Hematopoietic multipotent progenitor cell treated with erythropoietin and hydrocortisone succinate and interleukin-3 and kit ligand, for 4 days (in vitro differentiated cells): ENCODE measurements at regions not wholly inside any gene's neighbourhood (a gene's known extent, or its start where the extent isn't known, plus 50 kb on each side); places are given as distances from the start of the nearest gene placed in this dataset.
"Not testable (repeated sequence)": the region's sequence is repeated elsewhere in the genome, so short reads cannot be mapped to it uniquely, and the experiment has no call there.

Experiments
- DNase-seq: peaks from one replicate; pipeline ENCODE4 v3.0.0-alpha.2; 2015

DNA sequence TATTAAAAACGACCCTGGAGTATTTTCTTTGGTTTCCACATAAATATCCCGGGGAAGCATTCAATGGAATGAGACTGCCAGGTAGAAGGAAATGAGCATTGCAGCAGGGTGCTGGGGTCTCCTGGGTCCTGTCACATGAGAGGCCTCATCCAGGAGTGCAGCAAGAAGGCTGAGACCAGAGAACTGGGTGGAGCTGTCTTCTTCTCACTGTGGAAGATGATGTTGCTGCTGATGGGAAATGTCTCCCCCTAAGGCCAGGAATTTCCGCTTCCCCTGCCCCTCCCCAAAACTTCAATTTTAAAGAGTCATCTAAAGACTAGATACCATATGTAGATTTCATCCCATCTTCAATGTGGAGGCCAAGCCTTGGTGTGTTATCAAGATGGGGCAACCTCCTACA, 95.2 kb upstream of the SIX2 start:
- no peak for DNase-seq

DNA sequence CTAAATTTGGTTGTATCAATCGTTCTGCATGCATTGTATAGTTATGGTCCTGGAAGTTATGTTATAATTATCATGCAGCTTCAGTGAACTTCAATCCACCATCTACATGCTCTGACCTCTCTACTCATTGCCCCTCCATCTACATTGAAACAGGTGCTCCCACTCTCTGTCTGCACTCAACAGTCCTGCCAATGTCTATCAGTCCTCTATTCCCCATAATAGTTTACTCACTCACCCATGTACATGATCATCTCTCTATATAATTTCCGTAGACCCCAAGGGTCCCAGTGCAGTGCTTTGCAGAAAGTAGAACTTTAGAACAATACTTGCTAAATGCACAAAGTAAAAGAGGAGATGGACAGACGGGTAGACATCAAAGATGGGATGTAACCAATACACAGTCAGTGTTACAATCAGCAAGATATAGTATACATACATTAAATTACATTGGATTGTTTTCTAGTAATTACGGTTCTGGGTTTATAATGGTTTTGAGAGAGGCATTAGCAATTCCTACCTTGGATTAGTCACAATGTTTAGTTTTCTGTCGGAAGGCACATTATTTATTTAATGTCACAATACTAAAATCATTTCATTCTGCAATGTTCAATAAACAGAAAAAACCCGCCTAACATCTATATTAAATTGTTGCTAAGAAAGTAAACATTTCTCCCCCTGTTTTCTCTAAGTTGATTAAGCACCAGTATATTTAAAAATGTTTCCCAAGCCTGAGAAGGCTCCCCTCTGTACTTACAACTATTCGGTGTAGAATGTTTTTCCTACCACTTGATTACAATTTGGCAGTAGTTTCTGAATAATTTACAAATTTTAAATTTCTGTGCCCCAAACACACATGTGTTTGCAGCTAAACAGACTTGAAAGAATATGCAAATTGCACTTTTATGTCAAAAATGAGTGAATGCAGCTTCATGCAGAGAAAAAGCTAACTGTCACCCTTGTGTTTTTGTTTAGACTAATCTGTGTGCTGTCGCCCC, 94.4 kb upstream of the SIX2 start:
- no peak for DNase-seq

DNA sequence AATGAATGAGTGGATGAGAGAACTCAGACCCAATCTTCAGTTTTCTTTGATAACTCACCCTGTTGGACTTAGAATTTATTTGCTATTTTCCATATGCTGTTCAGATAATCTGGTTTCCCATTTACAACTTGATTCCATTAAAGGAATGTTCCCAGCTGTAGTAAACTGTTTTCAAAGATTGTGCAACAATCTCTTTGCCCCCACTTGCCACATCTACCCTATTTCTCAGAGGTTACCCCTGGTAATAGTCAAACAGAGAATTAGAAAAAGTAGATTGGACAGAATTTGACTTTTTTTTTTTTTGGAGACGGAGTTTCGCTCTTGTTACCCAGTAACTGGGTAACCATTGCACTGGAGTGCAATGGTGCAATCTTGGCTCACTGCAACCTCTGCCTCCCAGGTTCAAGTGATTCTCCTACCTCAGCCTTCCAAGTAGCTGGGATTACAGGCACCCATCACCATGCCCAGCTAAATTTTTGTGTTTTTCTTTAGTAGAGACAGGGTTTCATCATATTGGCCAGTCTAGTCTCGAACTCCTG, 93.4 kb upstream of the SIX2 start:
- DNase-seq: no peak

DNA sequence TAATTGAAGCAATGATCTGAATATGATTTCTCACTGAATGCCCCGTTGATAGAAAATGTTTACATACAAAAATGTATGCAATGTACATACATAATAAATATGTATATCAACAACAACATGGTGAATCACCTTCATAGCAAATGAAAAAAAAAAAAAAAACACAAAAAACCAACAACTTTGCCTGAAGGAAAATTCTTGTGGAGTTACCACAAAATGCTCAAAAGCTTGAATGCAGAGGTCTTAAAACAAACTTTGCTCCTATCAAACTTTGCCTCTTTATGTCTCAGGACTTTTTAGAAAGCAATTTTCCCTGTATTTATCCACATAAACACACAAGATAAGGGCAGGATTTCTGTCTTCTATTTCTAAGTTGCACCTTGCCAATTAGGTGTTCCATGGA, 92.9 kb upstream of the SIX2 start:
- no peak for DNase-seq

DNA sequence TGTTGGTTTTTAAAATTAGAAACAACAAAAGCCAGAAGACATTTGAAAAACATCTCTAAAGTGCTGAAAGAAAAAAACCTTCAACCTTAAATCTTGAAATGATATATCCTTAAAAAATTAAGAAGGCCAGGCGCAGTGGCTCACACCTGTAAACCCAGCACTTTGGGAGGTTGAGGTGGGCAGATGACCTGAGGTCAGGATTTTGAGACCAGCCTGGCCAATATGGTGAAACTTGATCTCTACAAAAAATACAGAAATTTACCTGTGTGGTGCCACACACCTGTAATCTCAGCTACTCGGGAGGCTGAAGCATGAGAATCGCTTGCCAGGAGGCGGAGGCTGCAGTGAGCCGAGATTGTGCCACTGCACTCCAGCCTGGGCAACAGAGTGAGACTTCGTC, 87.7 kb upstream of the SIX2 start:
- no peak for DNase-seq

DNA sequence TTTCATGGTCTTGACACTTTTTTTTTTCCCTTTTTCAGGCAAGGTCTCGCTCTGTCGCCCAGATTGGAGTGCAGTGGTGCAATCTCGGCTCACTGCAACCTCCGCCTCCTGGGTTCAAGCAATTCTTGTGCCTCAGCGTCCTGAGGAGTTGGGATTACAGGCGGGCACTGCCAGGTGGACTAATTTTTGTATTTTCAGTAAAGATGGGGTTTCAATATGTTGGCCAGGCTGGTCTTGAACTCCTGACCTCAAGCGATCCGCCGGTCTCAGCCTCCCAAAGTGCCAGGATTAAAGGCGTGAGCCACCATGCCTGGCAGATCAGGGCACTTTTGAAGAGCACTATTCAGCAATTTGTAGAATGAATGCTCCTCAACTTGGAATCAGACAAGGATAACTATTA, 86.8 kb upstream of the SIX2 start:
- not testable (repeated sequence) for DNase-seq

DNA sequence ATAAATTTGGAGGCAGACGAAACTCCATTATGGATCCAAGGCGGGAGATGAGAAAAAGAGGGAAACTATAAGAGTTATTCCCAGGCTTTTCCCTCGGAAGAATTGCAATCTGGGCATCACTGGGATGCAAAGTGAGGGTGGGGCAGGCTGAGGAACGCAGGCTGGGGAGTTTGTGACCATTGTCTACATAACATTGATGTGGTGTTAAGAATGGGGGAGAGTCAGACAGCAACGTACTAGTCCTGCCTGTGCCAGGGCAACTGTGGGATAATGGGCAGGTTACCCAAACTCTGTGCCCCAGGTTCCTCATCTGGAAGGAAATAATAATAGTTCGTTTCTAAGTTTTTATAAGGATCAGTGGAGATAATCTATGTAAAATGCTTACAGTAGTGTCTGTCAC, 84.4 kb upstream of the SIX2 start:
- DNase-seq: no peak

DNA sequence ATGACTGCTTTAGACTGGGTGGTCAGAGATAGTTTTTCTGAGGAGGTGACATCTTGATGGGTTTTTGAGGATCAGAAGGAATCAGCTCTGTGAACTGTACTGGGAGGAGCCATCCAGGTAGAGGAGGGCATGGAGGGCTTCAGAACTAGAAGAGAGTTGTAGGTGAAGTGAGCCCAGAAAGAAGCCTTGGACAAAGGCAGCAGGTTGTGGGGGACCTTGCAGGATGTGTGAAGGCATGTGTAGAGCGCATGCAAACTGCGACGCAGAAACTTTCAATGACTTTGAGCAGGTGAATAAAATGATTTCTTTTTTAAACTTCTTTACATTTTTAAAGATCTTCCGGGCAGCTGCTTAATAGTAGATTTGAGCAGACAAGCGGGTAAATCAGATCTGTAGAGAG, 83.9 kb upstream of the SIX2 start:
- no peak for DNase-seq

DNA sequence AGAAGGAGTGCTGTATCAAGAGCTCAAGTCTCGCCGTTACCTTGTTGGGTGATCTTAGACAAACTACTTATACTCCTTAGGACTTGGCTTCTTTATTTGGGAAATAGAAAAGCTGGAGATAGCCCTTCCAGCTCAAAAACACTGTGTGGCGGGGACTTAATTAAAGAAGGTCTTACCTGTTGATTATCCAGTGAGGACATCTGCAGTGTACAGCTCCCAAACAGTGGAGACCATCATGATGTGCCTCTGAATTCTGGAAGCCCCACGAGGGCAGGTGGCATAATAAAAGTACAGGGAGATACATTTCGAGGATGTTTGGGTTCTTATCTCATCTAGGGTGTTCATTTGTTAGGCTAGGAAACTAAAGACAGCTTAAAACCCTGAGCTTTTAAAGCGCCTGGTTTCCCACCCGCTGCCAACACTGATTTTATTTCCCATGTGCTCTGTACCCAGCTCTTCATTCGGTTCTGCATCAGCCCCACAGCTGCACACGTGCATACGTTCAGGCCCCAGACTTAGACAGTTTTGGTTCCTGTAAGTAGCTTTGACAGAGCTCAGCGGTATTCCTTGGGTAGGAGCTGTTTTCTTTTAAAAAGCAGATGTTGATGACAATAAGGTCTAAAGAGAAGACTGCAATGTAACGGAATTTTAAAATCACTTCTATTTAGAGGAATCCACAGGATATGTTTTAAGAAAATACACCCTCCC, 80.5 kb upstream of the SIX2 start:
- no peak for DNase-seq

DNA sequence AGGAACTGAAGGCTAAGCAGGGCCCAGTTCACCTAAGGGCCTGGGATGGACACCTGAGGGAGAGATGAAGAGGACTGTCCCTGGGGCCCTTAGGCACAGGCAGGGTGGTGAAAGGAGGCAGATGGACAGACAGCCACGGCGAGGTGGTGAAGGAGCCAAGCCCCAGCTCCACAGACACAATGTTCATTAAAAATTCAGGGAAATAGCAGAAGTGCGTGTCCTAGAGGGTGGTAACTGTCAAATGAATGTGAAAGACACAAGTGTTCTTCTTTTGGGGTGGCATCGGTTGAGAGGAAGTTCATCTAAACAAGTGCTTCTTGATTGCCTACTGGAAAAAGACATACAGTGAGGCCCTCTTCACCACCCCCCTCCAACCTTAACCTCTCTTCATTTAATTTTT, 76.2 kb upstream of the SIX2 start:
- peak; percentile 15 for DNase-seq

DNA sequence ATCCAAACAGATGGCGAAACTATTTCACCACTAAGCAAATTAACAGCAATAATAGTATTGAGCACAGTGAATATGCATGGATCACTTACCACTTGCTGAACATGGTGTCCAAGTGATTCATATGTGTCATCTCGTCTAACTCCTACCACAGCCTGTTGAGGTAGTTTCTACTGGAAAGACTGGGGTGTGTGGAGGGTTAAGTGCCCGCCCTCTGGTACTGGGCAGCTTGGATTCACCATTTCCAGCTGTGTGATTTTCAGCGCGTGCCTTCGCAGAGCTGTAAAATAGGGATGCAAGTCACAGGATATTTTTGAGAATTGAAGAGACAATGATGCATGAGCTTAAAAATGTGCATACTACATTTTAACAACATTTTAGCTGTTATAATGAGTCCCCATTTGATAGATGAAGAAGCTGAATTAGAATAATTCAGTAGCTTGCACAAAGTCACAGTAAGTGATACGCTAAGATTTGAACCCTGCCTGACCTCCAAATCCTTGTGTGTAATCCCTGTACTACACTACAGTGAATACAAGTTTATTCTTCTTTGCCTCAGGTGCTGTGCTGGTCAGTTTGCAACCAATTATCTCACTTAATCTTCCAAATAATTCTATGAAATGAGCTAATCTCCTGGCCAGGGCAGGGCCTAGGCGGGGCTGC, 75.2 kb upstream of the SIX2 start:
- no peak for DNase-seq

DNA sequence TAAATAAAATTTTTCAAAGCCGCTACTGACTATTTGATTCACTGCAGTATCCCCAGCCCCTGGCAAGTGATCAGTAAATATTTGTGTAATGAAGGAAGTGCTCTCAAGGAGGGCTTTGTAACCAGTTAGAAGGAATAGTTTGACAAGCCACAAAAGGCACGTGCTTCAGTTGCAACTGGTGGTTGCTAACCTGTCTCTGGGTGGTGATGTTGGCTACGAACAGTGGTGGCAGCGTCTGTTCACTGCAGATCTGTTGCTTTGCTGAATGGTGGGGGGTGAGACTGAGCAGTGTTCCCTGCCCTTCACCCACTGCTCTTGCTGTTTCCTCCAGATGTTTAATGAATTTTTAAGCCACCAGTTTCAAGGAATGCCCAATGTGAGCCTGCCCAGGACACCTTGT, 73.9 kb upstream of the SIX2 start:
- peak; percentile 21 for DNase-seq

DNA sequence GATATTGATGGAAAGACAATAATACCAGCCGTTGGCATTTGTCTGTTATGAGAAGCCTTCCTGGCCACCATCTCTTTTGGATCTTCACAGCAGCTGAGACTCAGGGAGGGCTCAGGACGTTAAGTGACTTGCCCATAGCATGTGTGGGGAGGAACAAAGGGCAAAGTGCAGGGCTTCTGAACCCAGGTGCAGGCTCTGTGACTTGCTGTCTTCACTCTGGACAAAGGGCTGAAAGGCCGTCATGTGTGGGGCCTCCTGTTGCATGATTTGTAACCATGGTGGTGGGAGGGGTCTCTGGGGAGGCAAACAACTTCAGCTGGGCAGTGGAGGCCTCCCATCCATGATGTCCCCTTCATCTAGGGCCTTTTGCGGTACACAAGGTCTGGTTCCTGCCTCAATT, 65.5 kb upstream of the SIX2 start:
- DNase-seq: no peak

DNA sequence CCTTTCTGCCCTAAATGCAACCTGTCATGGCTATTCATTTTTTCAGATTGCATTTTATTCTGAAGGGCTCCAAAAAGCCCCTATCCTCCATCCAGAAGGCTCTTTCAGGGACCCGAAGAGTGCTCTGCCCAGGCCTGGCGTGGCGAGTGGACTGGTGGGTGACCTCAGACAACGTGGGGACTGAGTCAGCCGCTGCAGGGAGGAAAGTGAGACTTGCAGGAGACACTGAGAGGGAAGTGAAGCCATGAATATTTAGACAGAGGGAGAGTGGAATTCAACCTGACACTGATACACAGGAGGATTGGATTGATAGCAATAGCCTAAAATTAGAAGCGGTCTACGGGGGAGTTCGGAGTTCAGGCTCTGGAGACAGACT, 63.6 kb upstream of the SIX2 start:
- no peak for DNase-seq

DNA sequence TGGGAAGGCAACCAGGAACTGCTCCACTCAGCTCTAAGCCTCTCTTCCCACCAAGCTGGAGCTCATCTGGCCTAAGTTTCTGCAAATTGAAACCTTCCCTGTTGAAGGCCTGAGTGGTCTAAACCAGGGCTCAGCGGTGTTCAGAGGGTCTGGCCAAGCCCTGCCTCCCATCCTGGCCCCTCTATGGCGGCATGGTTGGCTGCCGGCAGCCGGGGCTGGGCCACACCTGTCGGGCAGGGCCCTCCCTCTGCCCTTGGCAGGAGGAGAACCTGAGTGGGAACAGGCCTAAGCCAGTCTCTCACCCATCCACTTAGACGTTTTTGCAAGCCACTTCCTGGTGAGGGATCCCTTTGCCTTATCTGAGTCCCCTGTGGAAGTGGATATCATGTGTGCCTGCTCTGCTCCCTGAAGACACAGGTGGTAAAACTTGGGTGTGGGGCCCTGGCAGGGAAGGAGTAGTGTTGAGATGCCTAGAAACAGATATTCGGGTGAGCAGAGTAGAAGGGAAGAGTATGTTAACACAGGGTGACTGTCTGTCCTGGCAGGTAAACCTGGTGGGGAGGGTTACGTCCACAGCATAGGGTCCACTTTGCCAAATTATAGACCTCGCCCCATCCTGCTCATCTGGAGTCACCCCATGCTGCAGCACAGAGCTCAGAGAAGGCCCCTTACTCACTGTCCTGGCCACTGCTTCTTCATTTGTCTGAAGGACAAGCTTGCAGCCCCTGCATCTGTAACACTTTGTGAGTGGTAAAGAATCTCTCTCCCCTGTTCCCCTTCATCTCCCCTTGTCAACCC, 63.0 kb upstream of the SIX2 start:
- DNase-seq: no peak

DNA sequence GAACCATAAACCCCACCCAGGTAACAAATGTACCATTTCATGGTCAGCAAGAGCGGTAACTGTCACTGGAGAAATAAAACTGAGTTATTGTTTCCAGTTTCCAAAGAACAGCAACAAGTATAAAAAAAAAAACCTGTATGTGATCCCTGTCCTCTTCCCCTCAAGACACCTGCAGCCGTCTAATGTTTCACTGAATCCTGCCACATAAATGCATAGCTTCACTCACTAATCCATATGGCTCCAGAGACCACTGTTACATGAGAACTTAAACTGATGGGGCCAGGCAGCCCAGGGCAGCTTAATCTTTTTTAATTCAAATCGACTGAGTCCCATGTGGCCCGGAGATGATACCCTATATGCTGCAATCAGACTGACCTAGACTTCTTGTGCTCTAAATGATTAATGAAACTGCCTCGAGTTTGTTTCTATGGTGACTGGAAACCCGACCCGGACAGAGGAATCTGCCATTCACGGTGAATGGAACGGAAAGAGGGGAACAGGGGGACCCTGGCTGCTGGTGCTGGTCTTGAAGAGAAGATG, 60.9 kb upstream of the SIX2 start:
- DNase-seq: no peak

DNA sequence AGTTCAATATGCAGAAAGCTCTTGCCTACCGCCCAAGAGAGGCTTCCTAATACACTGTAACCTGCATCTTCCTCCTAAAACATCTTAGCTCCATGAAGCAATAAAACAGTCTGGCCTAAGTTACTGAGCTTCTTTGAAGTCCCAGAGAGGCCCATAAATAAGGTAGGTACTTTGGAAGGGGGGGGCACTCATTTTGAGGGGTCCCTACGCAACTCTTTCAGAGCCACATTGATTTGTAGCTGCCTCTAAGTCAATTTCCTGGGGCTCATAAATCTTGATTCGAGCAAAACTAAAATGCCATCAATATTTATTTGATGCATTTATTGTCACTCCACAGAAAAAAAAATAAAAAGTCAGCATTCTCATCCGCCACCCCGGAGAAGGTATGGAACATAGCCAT, 60.4 kb upstream of the SIX2 start:
- DNase-seq: no peak

DNA sequence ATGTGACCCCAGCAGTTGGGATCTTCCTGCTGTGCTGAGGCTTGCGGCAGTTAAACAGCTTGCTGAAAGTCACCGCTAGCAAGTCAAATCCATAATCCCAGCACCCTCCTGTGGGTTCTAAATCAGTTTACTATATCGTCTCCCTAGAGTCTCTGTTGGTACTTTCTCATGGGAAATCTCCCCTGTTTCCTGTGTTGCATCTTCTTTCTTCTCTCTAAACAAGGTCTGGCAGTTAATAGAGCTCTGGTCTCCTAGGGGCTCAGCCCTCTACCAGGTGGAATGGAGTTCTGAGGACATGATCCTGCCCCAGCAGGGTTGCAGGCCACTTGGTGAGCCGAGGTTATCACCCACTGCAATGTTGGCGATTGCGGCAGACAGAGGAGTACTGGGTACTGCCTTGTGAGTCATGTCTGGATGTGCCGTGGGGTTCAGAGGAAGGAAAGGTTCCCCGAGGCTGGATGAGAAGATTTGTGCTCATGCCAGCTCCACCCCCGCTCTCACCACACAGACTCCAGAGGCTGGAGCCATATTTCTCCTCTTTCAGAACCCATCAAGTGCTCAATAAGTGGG, 59.4 kb upstream of the SIX2 start:
- DNase-seq: no peak

DNA sequence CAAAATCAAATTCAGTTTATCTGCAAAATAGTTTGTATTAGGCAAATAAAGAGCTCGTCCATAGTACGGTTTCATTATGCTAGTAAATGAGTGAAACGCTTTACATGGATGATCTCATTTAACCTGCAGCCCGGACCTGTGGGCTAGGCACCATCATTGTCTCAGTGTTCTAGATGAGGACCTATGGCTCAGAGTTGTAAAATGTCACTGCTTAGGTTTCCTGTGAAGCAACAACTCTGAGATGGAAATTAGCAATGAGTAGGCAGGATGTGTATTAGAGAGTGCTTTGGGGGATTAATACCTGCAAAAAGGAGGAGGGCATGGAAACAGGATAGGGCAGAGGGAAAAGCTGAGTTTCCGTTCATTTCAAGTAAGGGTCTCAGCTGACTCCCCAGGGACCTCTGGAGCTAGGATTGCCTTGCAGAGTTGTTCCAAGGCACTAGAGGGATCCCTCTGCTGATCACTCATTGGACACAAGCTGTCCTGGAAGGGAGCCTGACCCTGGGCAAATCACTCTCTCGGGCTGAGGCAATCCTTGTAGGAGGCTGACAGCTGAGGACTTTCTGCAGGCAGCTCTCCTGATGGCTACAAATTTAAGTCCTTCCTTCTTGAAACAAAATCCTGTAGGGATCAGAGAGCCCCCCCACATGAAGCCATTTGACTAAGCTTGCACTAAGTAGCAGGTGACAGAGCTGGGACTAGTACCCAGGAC, 58.8 kb upstream of the SIX2 start:
- DNase-seq: no peak
